Osteoblast (primary cell): ENCODE measurements at regions not wholly inside any gene's neighbourhood (a gene's known extent, or its start where the extent isn't known, plus 50 kb on each side); places are given as distances from the start of the nearest gene placed in this dataset.

Experiments used
- DNase-seq: peaks from one replicate; pipeline ENCODE4 v3.0.0; 2011; ENCODE audit warnings: low spot score, mixed read lengths; ENCODE audit not compliant: insufficient read length; ENCODE audit errors: missing footprints
- H2AFZ ChIP-seq: 2 replicates; pipeline ENCODE4 v1.6.0; 2011; ENCODE audit warnings: mild to moderate bottlenecking, low read length
- H3K27ac ChIP-seq: 2 replicates; pipeline ENCODE4 v1.5.1; 2011; ENCODE audit warnings: mild to moderate bottlenecking, low read depth, low read length, moderate library complexity
- H3K27me3 ChIP-seq: 2 replicates; pipeline ENCODE4 v1.6.0; 2012; ENCODE audit warnings: mild to moderate bottlenecking, control low read depth, inconsistent platforms, low read length, moderate library complexity; ENCODE audit not compliant: insufficient read depth
- H3K36me3 ChIP-seq: 2 replicates; pipeline ENCODE4 v1.5.1; 2011; ENCODE audit warnings: mild to moderate bottlenecking, low read length, control low read depth, moderate library complexity; ENCODE audit not compliant: insufficient read depth
- H3K4me1 ChIP-seq: 2 replicates; pipeline ENCODE4 v1.5.1; 2011; ENCODE audit warnings: mild to moderate bottlenecking, low read length, control low read depth, moderate library complexity; ENCODE audit not compliant: insufficient read depth
- H3K4me2 ChIP-seq: 2 replicates; pipeline ENCODE4 v1.6.0; 2011; ENCODE audit warnings: mild to moderate bottlenecking, low read length; ENCODE audit not compliant: insufficient read depth
- H3K4me3 ChIP-seq: fragments of 200-600 bp; sonication (generic); 3 replicates; pipeline ENCODE4 v1.5.1; 2012; ENCODE audit warnings: mild to moderate bottlenecking, low read length, inconsistent platforms; ENCODE audit not compliant: insufficient read depth
- H3K79me2 ChIP-seq: 2 replicates; pipeline ENCODE4 v1.6.0; 2012; ENCODE audit warnings: mild to moderate bottlenecking, low read length, control low read depth, inconsistent platforms; ENCODE audit not compliant: insufficient read depth
- H3K9me3 ChIP-seq: 2 replicates; pipeline ENCODE4 v1.5.1; 2011; ENCODE audit warnings: low read depth, low read length, control low read depth
- H4K20me1 ChIP-seq: 2 replicates; pipeline ENCODE4 v1.6.0; 2012; ENCODE audit warnings: mild to moderate bottlenecking, low read length, control low read depth; ENCODE audit not compliant: insufficient read depth
- TF ChIP-seq, protein P1 (sequence below): IDR thresholded peaks from 2 replicates; pipeline ENCODE4 v1.5.1; 2011; ENCODE audit warnings: mild to moderate bottlenecking, low read depth, low read length, moderate library complexity; ENCODE audit errors: extremely low read depth

GRCh38 chr9:71245651-71246050, 124.2 kb upstream of the TRPM3 start:
- Histone ChIP-seq H3K27ac (no peak overlapping the region), H2AFZ (no peak overlapping the region), H3K4me1 (no peaks in the 10 kb centered on the region), H3K4me3 (no peak overlapping the region), H3K4me2 (no peak overlapping the region), H3K36me3 (no peaks in the 10 kb centered on the region), H3K79me2 (no peaks in the 10 kb centered on the region), H4K20me1 (no peaks in the 10 kb centered on the region), H3K9me3 (no peaks in the 10 kb centered on the region), H3K27me3 (no peaks in the 10 kb centered on the region)
- TF ChIP-seq, protein P1, sequence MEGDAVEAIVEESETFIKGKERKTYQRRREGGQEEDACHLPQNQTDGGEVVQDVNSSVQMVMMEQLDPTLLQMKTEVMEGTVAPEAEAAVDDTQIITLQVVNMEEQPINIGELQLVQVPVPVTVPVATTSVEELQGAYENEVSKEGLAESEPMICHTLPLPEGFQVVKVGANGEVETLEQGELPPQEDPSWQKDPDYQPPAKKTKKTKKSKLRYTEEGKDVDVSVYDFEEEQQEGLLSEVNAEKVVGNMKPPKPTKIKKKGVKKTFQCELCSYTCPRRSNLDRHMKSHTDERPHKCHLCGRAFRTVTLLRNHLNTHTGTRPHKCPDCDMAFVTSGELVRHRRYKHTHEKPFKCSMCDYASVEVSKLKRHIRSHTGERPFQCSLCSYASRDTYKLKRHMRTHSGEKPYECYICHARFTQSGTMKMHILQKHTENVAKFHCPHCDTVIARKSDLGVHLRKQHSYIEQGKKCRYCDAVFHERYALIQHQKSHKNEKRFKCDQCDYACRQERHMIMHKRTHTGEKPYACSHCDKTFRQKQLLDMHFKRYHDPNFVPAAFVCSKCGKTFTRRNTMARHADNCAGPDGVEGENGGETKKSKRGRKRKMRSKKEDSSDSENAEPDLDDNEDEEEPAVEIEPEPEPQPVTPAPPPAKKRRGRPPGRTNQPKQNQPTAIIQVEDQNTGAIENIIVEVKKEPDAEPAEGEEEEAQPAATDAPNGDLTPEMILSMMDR, result no peak
- no peak for DNase-seq

DNA sequence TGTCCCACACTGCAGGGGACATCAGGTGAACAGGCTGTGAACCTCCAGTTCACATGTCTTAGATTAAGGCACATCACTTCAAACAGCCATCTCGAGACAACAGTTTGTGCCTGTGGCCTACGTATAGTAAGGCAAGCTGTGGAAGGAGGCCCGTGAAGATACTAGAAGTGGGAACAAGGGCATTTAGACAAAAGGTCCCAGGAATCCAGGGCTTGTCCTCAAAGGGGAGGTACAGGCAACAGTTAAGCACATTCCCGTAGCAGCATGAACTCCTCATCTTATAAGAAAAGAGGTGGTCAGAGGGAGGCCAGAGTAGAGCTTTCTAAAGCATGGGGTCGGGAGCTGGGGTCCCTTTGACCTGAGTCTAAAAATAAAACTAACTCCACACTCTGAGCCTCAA, 122.5 kb upstream of the TRPM3 start:
- Histone ChIP-seq H3K4me1 (no peaks in the 10 kb centered on the region), H2AFZ (no peak overlapping the region), H3K9me3 (no peaks in the 10 kb centered on the region), H4K20me1 (no peaks in the 10 kb centered on the region), H3K4me3 (no peak overlapping the region), H3K79me2 (no peaks in the 10 kb centered on the region), H3K27ac (no peak overlapping the region), H3K4me2 (no peak overlapping the region), H3K36me3 (no peaks in the 10 kb centered on the region), H3K27me3 (no peaks in the 10 kb centered on the region)
- no peak for DNase-seq
- TF ChIP-seq, protein P1, result no peak

- Histone ChIP-seq H3K4me1 (no peaks in the 10 kb centered on the region), H2AFZ (no peak overlapping the region), H3K27ac (no peak overlapping the region), H4K20me1 (no peaks in the 10 kb centered on the region), H3K79me2 (no peaks in the 10 kb centered on the region), H3K36me3 (no peaks in the 10 kb centered on the region), H3K27me3 (no peaks in the 10 kb centered on the region), H3K4me3 (no peak overlapping the region), H3K9me3 (no peaks in the 10 kb centered on the region), H3K4me2 (no peak overlapping the region)
- DNase-seq, result no peak
- TF ChIP-seq, protein P1, result no peak
Measured at GRCh38 chr9:71242081-71242480, 120.7 kb upstream of the TRPM3 start.

DNA sequence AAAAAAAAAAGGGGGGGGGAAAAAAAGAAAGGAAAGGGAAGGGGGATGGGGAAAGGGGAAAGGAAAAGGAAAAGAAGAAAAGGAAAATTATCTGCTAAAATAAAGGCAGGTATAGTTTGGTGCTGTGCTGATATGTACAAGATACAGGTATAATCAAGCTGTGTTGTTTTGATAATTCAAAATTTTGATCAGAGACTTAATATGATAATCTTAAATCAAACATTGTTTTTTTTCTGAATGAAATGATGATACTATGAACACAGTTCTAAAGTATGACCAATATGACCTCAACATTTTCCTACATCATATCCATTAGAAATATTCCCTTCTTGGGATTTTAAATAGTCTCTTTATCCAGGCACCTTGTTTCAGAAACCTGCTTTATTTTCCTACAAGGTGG, 115.6 kb upstream of the TRPM3 start:
- no peaks in the 10 kb centered on the region for H3K4me1 ChIP-seq
- H3K9me3 ChIP-seq, result no peaks in the 10 kb centered on the region
- no peak overlapping the region for H2AFZ ChIP-seq
- DNase-seq, result no peak
- no peaks in the 10 kb centered on the region for H3K27me3 ChIP-seq
- H3K4me3 ChIP-seq, result no peak overlapping the region
- H3K4me2 ChIP-seq, result no peak overlapping the region
- H3K36me3 ChIP-seq, result no peaks in the 10 kb centered on the region
- no peak overlapping the region for H3K27ac ChIP-seq
- no peaks in the 10 kb centered on the region for H4K20me1 ChIP-seq
- TF ChIP-seq, protein P1, result no peak
- H3K79me2 ChIP-seq, result no peaks in the 10 kb centered on the region
